AG04450 (cell line): ENCODE measurements at regions not wholly inside any gene's neighbourhood (a gene's known extent, or its start where the extent isn't known, plus 50 kb on each side); places are given as distances from the start of the nearest gene placed in this dataset.

Experiments used
- CTCF ChIA-PET: fragments of 300-600, 350-600 bp; formaldehyde crosslinking; extraction: SDS; loops from one replicate; lab custom pipeline; 2022; ENCODE audit warnings: antibody characterized with exemption, inconsistent platforms; lab: Charles Lee
- POLR2A ChIA-PET: fragments of 350-600 bp; formaldehyde crosslinking; extraction: SDS; loops from one replicate; lab custom pipeline; 2021; ENCODE audit warnings: antibody characterized with exemption, inconsistent platforms; lab: Yijun Ruan, JAX
- DNase-seq: peaks from one replicate; pipeline ENCODE4 v3.0.0-alpha.2; 2011; ENCODE audit warnings: low read depth, low spot score
- H3K27ac ChIP-seq: one replicate; pipeline ENCODE4 v1.5.1; 2012; ENCODE audit warnings: low read depth, low read length, control low read depth
- H3K27me3 ChIP-seq: one replicate; pipeline ENCODE4 v1.6.0; 2012; ENCODE audit warnings: low read length; ENCODE audit not compliant: control insufficient read depth, insufficient read depth
- H3K4me3 ChIP-seq: 2 replicates; pipeline ENCODE4 v1.5.1; 2011; ENCODE audit warnings: mild to moderate bottlenecking, low read depth, low read length, control low read depth
- H3K9me3 ChIP-seq: 2 replicates; pipeline ENCODE4 v1.5.1; 2012; ENCODE audit warnings: low read length; ENCODE audit not compliant: control insufficient read depth, insufficient read depth
- CTCF ChIP-seq: IDR thresholded peaks from 2 replicates; pipeline ENCODE4 v1.5.1; 2011; ENCODE audit warnings: low read depth, low read length, control low read depth, inconsistent platforms

- TF ChIP-seq CTCF: no peak
- ChIA-PET POLR2A (no interaction called here), CTCF (no interaction called here)
- DNase-seq: no peak
- Histone ChIP-seq H3K27ac (no peak overlapping the region), H3K27me3 (no peaks in the 10 kb centered on the region), H3K4me3 (no peak overlapping the region), H3K9me3 (peaks cover 20% of the 10 kb centered on the region)
These were observed 270.8 kb downstream of the PRDM2 start for GRCh38 chr1:13970631-13971247.

GRCh38 chr1:13976485-13976884, 276.5 kb downstream of the PRDM2 start:
- Histone ChIP-seq H3K27me3 (no peaks in the 10 kb centered on the region), H3K9me3 (peaks cover 15% of the 10 kb centered on the region), H3K4me3 (no peak overlapping the region), H3K27ac (no peak overlapping the region)
- no peak for DNase-seq
- TF ChIP-seq CTCF: no peak
- CTCF ChIA-PET: no interaction called here
- POLR2A ChIA-PET: no interaction called here

GRCh38 chr1:13981142-13981541, 281.2 kb downstream of the PRDM2 start:
- ChIA-PET CTCF (no interaction called here), POLR2A (no interaction called here)

GRCh38 chr1:13983393-13983792, 283.4 kb downstream of the PRDM2 start:
- Histone ChIP-seq H3K9me3 (peaks cover 20% of the 10 kb centered on the region), H3K4me3 (no peak overlapping the region), H3K27me3 (no peaks in the 10 kb centered on the region), H3K27ac (no peak overlapping the region)
- ChIA-PET CTCF (no interaction called here), POLR2A (no interaction called here)
- no peak for TF ChIP-seq CTCF
- DNase-seq: no peak

More at GRCh38 chr1:13981142-13981541, 281.2 kb downstream of the PRDM2 start:
- no peak for DNase-seq
- Histone ChIP-seq H3K27me3 (no peaks in the 10 kb centered on the region), H3K4me3 (no peak overlapping the region), H3K27ac (no peak overlapping the region), H3K9me3 (peaks cover 26% of the 10 kb centered on the region)
- no peak for TF ChIP-seq CTCF

GRCh38 chr1:13990939-13991338, 291.0 kb downstream of the PRDM2 start:
- peaks cover 7% of the 10 kb centered on the region for H3K9me3 ChIP-seq
- no peak for TF ChIP-seq CTCF
- no peak overlapping the region for H3K27ac ChIP-seq
- no peak overlapping the region for H3K4me3 ChIP-seq
- DNase-seq: no peak
- ChIA-PET POLR2A (no interaction called here), CTCF (interaction anchor here (0.6 kb wide), 1 partner anchor 31 kb away, joined by 5 read pairs; no protein-coding TSS in a partner anchor)
- H3K27me3 ChIP-seq: no peaks in the 10 kb centered on the region
